ENCODE measurements at regions not wholly inside any gene's neighbourhood (a gene's known extent, or its start where the extent isn't known, plus 50 kb on each side); places are given as distances from the start of the nearest gene placed in this dataset.

GRCh38 chr2:58541511-58541910 is 300.4 kb upstream of the FANCL start:
- no peak overlapping the region for H3K27ac ChIP-seq (ENCODE audit: low read depth)
- no peaks in the 10 kb centered on the region for H3K4me1 ChIP-seq (ENCODE audit: insufficient read depth)
- H3K36me3 ChIP-seq (ENCODE audit: insufficient read depth): no peaks in the 10 kb centered on the region
- no peak overlapping the region for H3K4me3 ChIP-seq (ENCODE audit: low read depth, low read length)
- DNase-seq (ENCODE audit: extremely low spot score): no peak
- WGBS: 73% methylated on average over 7 of the region's 7 CpGs

- no peak overlapping the region for H3K4me3 ChIP-seq (ENCODE audit: low read depth, low read length)
- no peak overlapping the region for H3K27ac ChIP-seq (ENCODE audit: low read depth)
- DNase-seq (ENCODE audit: extremely low spot score): no peak
- WGBS: 50% methylated on average over 4 of the region's 4 CpGs
- no peaks in the 10 kb centered on the region for H3K4me1 ChIP-seq (ENCODE audit: insufficient read depth)
- no peaks in the 10 kb centered on the region for H3K36me3 ChIP-seq (ENCODE audit: insufficient read depth)
Measured at GRCh38 chr2:58540681-58541080, 299.6 kb upstream of the FANCL start.

- H3K27ac ChIP-seq (ENCODE audit: low read depth): no peak overlapping the region
- no peak overlapping the region for H3K4me3 ChIP-seq (ENCODE audit: low read depth, low read length)
- H3K4me1 ChIP-seq (ENCODE audit: insufficient read depth): no peaks in the 10 kb centered on the region
- H3K36me3 ChIP-seq (ENCODE audit: insufficient read depth): no peaks in the 10 kb centered on the region
- DNase-seq (ENCODE audit: extremely low spot score): no peak
- WGBS: 52% methylated on average over 4 of the region's 4 CpGs
Measured at GRCh38 chr2:58539973-58540372, 298.8 kb upstream of the FANCL start.

- 30% methylated on average over 4 of the region's 4 CpGs for WGBS
- DNase-seq (ENCODE audit: extremely low spot score): no peak
Measured at GRCh38 chr2:58535990-58536389, 294.9 kb upstream of the FANCL start.

GRCh38 chr2:58535182-58535581 is 294.1 kb upstream of the FANCL start:
- no peaks in the 10 kb centered on the region for H3K36me3 ChIP-seq (ENCODE audit: insufficient read depth)
- no peak overlapping the region for H3K4me3 ChIP-seq (ENCODE audit: low read depth, low read length)
- H3K4me1 ChIP-seq (ENCODE audit: insufficient read depth): no peaks in the 10 kb centered on the region
- no peak for DNase-seq (ENCODE audit: extremely low spot score)
- 36% methylated on average over 1 of the region's 1 CpG for WGBS
- H3K27ac ChIP-seq (ENCODE audit: low read depth): no peak overlapping the region

More at GRCh38 chr2:58535990-58536389, 294.9 kb upstream of the FANCL start:
- Histone ChIP-seq H3K36me3 (ENCODE audit: insufficient read depth) (no peaks in the 10 kb centered on the region), H3K27ac (ENCODE audit: low read depth) (no peak overlapping the region), H3K4me1 (ENCODE audit: insufficient read depth) (no peaks in the 10 kb centered on the region), H3K4me3 (ENCODE audit: low read depth, low read length) (no peak overlapping the region)

- Histone ChIP-seq H3K36me3 (ENCODE audit: insufficient read depth) (no peaks in the 10 kb centered on the region), H3K4me1 (ENCODE audit: insufficient read depth) (no peaks in the 10 kb centered on the region), H3K4me3 (ENCODE audit: low read depth, low read length) (no peak overlapping the region), H3K27ac (ENCODE audit: low read depth) (no peak overlapping the region)
- no peak for DNase-seq (ENCODE audit: extremely low spot score)
- 89% methylated on average over 3 of the region's 3 CpGs for WGBS
Measured at GRCh38 chr2:58533376-58533775, 292.3 kb upstream of the FANCL start.

GRCh38 chr2:58532641-58533040 is 291.5 kb upstream of the FANCL start:
- 86% methylated on average over 3 of the region's 3 CpGs for WGBS
- H3K4me1 ChIP-seq (ENCODE audit: insufficient read depth): no peaks in the 10 kb centered on the region
- H3K4me3 ChIP-seq (ENCODE audit: low read depth, low read length): no peak overlapping the region

GRCh38 chr2:58527647-58528046 is 286.5 kb upstream of the FANCL start:
- H3K27ac ChIP-seq (ENCODE audit: low read depth): no peak overlapping the region
- no peaks in the 10 kb centered on the region for H3K4me1 ChIP-seq (ENCODE audit: insufficient read depth)
- no peaks in the 10 kb centered on the region for H3K36me3 ChIP-seq (ENCODE audit: insufficient read depth)
- no peak for DNase-seq (ENCODE audit: extremely low spot score)
- 80% methylated on average over 3 of the region's 3 CpGs for WGBS
- H3K4me3 ChIP-seq (ENCODE audit: low read depth, low read length): no peak overlapping the region

More at GRCh38 chr2:58532641-58533040, 291.5 kb upstream of the FANCL start:
- no peaks in the 10 kb centered on the region for H3K36me3 ChIP-seq (ENCODE audit: insufficient read depth)
- no peak overlapping the region for H3K27ac ChIP-seq (ENCODE audit: low read depth)
- DNase-seq (ENCODE audit: extremely low spot score): no peak

- no peak for DNase-seq (ENCODE audit: extremely low spot score)
- Histone ChIP-seq H3K4me3 (ENCODE audit: low read depth, low read length) (no peak overlapping the region), H3K4me1 (ENCODE audit: insufficient read depth) (no peaks in the 10 kb centered on the region), H3K27ac (ENCODE audit: low read depth) (no peak overlapping the region), H3K36me3 (ENCODE audit: insufficient read depth) (no peaks in the 10 kb centered on the region)
- 38% methylated on average over 7 of the region's 7 CpGs for WGBS
Measured at GRCh38 chr2:58521803-58522554, 280.9 kb upstream of the FANCL start.

- no peak overlapping the region for H3K4me3 ChIP-seq (ENCODE audit: low read depth, low read length)
- no peaks in the 10 kb centered on the region for H3K36me3 ChIP-seq (ENCODE audit: insufficient read depth)
- 87% methylated on average over 3 of the region's 3 CpGs for WGBS
- no peak overlapping the region for H3K27ac ChIP-seq (ENCODE audit: low read depth)
- H3K4me1 ChIP-seq (ENCODE audit: insufficient read depth): no peaks in the 10 kb centered on the region
- DNase-seq (ENCODE audit: extremely low spot score): no peak
Measured at GRCh38 chr2:58520903-58521302, 279.8 kb upstream of the FANCL start.

- WGBS: 87% methylated on average over 2 of the region's 2 CpGs
- no peak for DNase-seq (ENCODE audit: extremely low spot score)
- Histone ChIP-seq H3K27ac (ENCODE audit: low read depth) (no peak overlapping the region), H3K36me3 (ENCODE audit: insufficient read depth) (no peaks in the 10 kb centered on the region), H3K4me3 (ENCODE audit: low read depth, low read length) (no peak overlapping the region), H3K4me1 (ENCODE audit: insufficient read depth) (no peaks in the 10 kb centered on the region)
Measured at GRCh38 chr2:58517881-58518280, 276.8 kb upstream of the FANCL start.

GRCh38 chr2:58516695-58517094 is 275.6 kb upstream of the FANCL start:
- Histone ChIP-seq H3K27ac (ENCODE audit: low read depth) (no peak overlapping the region), H3K4me1 (ENCODE audit: insufficient read depth) (no peaks in the 10 kb centered on the region), H3K4me3 (ENCODE audit: low read depth, low read length) (no peak overlapping the region), H3K36me3 (ENCODE audit: insufficient read depth) (no peaks in the 10 kb centered on the region)
- DNase-seq (ENCODE audit: extremely low spot score): no peak
- WGBS: 82% methylated on average over 3 of the region's 3 CpGs

- H3K4me1 ChIP-seq (ENCODE audit: insufficient read depth): no peaks in the 10 kb centered on the region
- no peaks in the 10 kb centered on the region for H3K36me3 ChIP-seq (ENCODE audit: insufficient read depth)
- no peak overlapping the region for H3K4me3 ChIP-seq (ENCODE audit: low read depth, low read length)
- 95% methylated on average over 2 of the region's 2 CpGs for WGBS
- no peak for DNase-seq (ENCODE audit: extremely low spot score)
- no peak overlapping the region for H3K27ac ChIP-seq (ENCODE audit: low read depth)
Measured at GRCh38 chr2:58515827-58516573, 274.9 kb upstream of the FANCL start.

- no peak overlapping the region for H3K4me3 ChIP-seq (ENCODE audit: low read depth, low read length)
- no peak for DNase-seq (ENCODE audit: extremely low spot score)
- H3K36me3 ChIP-seq (ENCODE audit: insufficient read depth): no peaks in the 10 kb centered on the region
- no peaks in the 10 kb centered on the region for H3K4me1 ChIP-seq (ENCODE audit: insufficient read depth)
- no peak overlapping the region for H3K27ac ChIP-seq (ENCODE audit: low read depth)
Measured at GRCh38 chr2:58514252-58514651, 273.1 kb upstream of the FANCL start.
